ENCODE measurements at regions not wholly inside any gene's neighbourhood (a gene's known extent, or its start where the extent isn't known, plus 50 kb on each side); places are given as distances from the start of the nearest gene placed in this dataset.
"Not testable (repeated sequence)": the region's sequence is repeated elsewhere in the genome, so short reads cannot be mapped to it uniquely, and the experiment has no call there.

DNA sequence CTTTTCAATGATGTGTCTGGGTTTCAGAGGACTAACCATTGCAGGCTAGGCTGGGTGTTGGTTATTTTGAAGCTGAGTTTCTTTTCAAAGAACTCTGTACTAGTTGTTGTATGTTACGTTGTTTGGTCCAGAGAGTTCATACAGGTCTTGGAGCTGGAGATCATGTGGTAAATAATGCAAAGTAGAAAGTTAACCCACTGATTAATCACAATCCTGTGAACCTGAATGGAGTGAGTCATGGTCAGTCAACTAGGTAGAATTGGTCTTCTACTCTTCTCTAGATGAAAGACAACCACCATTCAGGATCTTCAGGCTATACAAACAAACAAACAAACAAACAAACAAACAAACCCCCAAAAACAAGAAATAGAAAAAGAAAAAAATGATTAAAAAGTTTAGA is 388.9 kb upstream of the ACTBL2 start:
- no peak for DNase-seq

DNA sequence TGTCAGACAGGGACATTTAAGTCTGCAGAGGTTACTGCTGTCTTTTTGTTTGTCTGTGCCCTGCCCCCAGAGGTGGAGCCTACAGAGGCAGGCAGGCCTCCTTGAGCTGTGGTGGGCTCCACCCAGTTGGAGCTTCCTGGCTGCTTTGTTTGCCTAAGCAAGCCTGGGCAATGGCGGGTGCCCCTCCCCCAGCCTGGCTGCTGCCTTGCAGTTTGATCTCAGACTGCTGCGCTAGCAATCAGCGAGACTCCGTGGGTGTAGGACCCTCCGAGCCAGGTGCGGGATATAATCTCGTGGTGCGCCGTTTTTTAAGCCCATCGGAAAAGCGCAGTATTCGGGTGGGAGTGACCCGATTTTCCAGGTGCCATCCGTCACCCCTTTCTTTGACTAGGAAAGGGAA is 387.7 kb upstream of the ACTBL2 start:
- DNase-seq = not testable (repeated sequence)

DNA sequence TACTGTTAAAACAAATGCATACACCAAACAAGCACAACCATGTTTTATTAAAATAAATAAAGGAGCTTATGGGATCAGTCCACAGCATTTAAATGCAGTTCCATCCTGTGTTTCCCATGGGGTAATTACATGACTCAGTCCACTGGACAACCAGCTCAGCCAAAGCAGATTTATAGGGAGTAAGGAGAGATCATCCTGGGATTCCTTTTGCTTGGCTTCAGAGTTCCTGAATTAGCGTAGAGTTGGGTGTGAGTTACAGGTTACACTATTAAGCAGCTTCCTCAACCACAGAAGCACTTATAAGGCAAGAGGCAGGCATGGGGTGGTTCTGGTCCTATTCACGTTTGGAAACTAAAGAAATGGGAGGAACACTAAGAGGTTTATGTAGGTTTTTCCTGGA is 381.1 kb upstream of the ACTBL2 start:
- no peak for DNase-seq

DNA sequence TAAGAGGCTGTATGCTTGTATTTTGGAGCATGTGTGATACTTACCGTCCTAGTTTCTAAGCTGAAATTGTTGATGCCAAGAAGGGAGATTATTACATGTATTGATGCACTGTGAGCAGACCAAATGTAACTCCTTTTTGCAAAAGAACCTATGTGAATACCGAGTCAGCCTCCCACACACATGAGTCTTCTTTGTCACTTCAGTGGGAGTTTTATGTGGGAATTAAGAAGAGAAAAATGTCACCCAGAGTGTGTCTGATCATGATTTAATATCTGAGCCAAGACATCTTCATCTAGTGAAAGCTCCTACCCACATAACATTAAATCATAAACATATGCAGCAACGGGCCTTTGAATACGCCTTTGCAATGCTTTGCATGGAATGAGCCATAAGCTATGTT is 380.3 kb upstream of the ACTBL2 start:
- no peak for DNase-seq

DNA sequence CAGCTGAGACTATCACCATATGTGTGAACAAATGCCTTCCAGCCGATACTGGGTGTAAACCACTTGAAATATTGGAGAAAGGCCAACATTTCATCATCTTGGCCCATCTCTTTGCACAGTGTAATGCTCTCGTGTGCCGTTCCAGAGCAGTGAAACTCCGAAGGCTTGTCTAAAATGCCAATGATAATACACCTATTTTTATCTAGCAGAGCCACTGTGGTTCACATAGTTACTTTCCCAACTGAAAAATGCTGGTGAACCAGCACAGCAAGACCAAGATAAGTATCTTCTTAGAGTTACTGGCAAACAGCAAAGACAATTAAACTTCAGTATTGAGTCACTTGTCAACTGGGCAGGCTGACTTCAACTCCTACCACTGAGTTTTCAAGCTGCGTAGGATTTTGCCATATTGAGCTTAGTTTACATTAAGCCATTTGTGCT is 379.9 kb upstream of the ACTBL2 start:
- no peak for DNase-seq

DNA sequence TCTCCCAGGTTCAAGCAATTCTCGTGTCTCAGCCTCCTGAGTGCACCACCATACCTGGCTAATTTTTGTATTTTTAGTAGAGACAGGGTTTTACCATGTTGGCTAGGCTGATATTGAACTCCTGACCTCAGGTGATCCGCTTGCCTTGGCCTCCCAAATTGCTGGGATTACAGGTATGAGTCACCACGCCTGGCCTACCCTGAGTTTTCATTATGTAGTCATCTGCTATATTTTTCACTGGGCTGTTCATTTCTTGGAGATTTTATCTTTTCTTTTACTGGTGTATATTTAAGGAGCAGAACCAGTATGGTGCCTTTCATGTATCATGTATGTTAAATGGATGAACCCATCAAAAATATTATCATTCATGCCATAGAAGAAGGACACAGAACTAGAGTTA is 377.0 kb upstream of the ACTBL2 start:
- DNase-seq = no peak

DNA sequence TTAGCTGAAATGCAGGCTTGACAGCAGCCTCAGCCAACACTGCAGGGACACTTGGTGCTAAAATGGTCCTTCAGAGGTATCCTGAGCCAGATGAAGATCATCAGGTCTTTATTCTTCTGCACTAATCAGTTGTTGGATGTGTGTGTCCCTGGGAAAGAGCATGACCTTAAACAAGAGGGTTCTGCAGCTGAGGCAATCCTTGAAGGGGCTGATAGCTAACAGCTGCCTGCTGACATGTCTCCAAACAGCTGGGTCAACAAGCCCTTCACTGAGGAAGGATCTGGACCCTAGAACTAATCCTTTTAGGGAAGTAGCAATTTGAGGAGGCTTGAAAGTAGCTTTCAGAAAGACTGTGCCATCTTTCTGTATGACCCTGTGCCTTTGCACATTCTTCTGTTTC is 376.3 kb upstream of the ACTBL2 start:
- no peak for DNase-seq

DNA sequence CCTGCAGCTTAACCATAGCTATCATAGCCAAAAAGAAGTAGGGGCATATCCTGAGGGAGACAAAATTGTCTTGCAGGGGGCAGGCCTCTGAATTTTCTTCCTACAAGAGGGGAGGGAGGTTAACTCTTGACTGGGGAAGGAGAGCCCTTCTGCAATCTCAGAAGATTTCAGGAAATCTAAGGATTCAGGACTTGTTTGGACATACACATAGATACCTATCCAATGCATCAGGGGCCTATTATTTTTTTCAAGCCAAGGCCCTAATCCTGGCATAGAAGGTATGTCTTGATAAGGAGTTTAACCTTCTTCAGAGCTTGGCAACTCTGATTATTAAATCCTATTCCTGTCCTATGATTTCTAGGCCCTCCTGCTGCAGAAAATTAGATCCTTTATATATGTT is 375.1 kb upstream of the ACTBL2 start:
- DNase-seq = no peak

DNA sequence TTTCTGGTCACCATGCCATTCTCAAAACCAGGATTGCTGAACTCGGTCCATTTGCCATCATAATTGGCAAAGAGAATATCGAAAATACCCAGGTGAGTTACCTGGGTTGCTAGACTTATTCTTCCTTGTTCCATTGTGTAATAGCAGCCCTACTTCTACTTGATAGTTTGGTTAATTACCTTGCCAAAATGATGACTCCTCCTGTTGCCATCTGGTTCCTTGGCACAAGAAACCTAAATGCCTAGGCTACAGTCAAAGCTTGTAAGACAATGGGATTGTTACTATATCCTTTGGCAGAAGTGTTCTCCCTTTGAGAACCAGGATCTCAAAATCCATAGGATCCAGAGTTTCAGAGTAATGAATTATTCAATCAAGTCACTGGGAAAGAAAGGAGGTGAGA is 373.2 kb upstream of the ACTBL2 start:
- no peak for DNase-seq

DNA sequence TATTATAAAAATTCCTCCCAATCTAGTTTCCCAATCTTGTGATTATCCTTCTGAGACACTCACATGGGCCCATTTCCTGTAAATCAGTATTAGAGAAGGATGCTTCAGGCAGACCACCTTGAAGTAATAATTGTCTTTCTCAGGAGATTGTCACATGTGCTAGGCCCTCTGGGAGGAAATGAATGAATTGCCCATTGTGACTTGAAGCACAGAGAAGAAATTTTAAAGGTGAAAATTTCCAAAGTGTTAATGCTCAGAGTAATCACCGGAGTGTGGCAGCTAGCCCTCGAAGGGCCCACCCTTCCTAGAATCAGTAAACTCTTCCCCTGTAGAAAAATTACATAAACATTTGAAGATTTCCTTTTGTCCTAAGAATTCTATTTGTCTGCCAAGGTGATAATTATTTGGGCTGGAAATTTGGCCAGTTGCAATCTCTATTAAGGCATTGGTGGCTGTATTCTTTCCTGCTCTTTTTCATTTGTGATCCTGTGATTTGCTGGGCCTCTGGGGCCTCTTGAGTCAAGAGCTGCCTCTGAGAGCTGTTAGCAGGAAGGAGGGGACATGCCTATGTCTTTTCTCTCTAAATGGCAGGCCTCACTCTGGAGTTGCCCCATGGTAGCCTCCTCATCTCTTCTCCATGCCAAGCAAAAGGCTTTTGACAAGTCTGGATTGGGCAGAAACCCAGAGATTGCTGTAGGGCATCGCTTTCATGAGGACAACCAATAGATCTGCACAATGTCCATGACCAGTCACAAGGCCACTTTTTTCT is 371.5 kb upstream of the ACTBL2 start:
- no peak for DNase-seq

DNA sequence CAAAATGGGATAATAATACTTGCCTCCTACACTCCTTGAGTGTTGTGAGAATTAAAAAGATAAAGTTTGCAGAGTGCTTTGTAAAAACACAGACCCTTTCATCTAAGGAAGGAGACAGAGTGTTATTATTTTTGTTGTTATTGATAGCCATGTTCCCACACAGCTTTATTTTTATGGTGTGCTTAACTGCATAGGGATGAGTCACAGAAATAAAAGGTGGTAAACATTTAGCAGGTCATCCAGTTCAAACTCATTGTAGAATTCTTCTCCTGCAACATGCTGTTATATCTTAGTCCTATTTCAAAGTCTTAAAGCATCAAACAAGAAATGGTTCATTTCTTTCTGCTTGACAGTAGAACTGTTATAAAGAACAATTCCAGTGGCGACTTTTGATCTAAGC is 367.5 kb upstream of the ACTBL2 start:
- no peak for DNase-seq

DNA sequence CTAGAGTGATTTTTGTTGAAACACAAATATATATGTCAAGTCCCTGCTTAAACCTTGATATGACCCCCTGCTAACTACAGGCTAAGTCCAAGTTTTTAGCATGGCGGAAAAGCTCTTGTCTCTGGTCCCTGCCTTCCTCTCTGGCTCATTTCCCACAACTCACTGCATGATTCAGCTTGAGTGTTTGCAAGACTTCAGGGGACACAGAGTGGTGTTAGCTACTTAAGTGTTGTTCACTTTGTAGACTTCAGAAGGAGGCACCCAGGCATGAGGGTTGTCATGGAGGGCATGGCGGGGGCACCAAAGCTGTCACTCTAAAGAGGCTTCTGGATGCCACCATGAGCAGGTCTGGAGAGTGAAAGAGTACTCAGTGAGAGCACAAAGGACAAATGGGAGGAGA is 362.4 kb upstream of the ACTBL2 start:
- no peak for DNase-seq

DNA sequence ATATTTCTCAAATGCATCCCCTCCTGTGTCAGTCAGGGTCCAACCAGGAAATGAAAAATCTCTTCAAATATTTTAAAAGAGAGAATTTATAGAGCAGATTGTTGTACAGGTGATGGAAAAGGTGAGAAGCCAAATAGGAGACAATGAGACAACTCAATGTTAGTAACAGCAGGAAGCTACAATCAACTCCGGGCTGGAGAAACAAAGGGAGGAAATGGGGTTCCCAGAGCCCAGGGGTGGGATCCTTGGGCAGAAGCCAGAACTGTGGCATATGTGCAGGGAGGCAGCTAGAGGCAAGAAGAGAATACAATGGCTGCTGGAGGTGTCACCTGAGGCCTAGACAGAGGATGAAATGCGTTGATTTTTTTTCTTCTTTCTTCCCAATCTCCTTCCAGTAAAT is 361.8 kb upstream of the ACTBL2 start:
- no peak for DNase-seq

DNA sequence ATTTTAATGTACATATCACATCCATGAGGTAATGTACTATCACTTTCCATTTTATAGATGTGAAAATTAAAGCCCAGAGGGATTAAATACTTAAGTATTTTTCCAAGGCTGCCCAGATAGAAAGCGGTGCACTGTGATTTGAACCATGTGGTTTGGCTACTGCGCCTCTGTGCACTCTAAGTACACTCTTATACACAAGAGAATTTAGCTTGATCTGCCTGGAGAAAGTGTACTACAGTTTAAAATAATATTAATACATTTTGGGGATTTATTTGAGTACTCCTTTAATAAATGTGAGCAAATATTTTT is 360.4 kb upstream of the ACTBL2 start:
- no peak for DNase-seq

DNA sequence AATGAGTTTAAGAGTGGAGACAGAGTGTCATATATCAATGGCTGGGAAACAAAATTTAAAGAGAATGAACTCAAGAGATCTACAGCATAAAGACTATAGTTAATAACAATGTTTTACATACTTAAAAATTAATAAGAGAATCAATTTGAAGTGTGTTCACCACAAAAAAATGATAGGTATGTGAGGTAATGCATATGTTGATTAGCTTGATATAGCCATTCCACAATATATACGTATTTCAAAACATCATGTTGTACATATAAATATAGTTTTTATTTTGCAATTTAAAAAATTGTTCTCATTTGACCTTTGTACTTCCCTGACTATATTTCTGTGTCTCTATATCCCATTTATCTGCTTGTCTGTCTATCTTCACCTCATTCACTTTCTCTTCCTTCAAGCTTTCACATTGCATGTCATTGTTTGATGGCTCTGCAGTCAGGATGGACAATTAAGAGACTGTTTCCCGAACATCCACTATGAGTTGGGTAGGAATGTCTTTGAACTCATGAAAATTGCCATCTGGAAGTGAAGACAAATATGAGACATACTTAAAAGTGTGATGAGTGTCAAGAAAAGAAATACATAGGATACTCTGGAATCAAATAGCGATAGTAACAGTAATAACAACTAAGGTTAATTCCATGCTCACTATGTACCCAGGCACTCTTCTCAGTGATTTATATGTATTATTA is 359.9 kb upstream of the ACTBL2 start:
- no peak for DNase-seq

DNA sequence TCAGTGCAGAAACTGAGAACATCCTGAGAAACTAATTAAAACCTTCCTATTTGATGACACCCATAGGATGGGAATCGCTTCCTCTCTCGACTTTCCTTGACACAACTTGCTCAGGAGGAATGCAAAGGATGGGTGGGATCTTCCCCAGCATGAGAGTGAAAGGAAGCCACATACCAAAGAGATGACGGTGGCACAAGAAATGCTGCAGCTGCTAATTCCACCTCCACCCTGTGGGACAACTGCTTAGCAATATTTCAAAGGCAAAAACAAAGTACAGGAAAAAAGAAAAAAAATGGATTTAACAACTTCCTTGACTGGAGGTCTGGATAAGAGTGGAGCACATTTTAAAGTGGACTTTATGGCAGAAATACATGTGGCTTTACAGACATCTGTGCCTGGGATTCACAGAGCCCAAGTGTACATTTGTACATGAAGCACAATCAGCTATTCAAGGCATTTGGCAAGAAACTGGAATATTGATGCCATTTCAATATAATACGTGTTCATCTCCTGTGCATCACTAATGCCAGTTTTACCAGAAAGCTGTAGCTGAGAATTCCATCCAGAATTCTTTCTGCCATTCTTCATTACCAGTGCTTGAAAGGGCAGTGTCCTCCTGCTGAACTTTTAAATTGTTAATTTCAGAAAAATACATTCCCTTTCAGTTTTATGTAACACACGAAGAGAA is 359.2 kb upstream of the ACTBL2 start:
- no peak for DNase-seq

DNA sequence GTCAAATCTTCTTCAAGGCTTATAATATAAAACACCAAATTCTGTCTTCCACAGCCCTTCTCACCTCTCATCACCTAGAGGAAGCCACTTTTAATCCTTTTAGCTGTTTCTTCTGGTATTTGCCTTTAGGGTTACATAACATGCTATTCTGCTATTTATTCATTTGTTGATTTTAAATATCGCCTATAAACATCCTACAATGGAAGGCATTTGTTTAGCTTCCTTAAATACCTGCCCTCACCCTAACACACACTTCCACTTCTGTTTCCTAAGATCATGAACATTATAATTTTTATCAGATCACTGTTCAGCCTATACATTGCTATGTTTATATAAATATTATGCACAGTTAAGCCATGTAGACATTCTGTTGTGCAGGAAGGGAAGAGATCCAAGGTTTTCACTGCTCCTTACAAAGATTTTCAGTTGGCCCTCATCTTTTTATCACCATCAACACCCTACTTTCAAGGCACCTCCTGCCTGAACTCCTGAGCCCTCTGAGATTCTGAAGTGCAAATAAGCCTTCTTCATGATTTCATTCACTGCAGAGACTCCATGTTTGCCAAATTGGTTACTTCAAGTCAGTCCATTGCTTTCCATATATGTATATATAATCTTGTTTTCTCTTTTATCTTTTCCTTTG is 356.9 kb upstream of the ACTBL2 start:
- DNase-seq = no peak

DNA sequence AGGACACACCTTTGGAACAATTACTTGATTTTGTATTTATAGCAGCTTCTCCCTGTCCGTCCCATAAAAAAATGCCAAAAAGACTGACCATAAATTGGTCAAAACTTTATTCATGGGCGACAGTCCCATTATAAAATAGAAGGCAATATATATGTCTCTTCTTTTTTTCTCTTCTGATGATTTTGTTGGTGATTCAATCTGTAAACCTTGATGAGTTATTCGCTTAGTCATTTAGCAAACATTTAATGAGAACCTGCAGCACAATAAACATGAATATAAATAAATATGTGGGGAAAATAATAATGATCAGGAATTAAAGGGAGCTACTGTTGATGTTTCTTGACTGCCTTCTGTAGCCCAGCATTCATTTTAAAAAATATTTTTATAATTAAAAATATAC is 356.4 kb upstream of the ACTBL2 start:
- DNase-seq = no peak

DNA sequence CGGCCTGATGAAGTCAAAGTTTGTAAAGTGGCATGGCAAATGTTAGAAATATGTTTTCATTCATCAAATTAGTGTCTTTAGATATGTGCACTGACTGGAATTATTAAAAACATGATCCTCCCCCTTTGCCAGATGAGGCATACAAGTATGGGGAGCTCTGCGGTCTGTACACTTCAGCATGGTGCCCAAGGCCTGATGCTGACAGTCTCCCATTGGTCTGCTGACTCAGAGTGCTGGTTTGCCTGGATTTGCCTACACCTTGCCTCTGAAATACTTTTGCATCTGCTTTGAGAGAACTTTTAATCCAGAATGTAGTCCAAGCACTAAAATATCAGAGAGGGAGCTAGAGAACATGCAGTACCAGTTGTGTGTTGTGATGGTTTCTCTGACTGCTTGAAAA is 354.3 kb upstream of the ACTBL2 start:
- DNase-seq = no peak

DNA sequence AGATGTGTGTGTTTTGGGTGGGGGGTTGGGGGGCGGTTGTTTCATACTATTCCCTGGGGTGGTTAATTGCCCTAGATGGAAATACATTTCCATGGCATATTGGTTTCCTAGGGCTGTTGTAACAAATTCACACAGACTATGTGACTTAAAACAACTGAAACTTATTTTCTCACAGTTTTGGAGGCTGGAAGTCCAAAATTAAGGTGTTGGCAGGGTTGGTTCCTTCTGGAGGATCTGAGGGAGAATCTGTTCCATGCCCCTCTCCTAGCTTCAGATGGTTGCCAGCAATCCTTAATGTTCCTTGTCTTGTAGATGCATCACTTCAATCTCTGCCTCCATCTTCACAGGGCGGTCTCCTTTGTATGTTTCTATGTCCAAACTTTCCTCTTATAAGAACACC is 353.7 kb upstream of the ACTBL2 start:
- DNase-seq = no peak

DNA sequence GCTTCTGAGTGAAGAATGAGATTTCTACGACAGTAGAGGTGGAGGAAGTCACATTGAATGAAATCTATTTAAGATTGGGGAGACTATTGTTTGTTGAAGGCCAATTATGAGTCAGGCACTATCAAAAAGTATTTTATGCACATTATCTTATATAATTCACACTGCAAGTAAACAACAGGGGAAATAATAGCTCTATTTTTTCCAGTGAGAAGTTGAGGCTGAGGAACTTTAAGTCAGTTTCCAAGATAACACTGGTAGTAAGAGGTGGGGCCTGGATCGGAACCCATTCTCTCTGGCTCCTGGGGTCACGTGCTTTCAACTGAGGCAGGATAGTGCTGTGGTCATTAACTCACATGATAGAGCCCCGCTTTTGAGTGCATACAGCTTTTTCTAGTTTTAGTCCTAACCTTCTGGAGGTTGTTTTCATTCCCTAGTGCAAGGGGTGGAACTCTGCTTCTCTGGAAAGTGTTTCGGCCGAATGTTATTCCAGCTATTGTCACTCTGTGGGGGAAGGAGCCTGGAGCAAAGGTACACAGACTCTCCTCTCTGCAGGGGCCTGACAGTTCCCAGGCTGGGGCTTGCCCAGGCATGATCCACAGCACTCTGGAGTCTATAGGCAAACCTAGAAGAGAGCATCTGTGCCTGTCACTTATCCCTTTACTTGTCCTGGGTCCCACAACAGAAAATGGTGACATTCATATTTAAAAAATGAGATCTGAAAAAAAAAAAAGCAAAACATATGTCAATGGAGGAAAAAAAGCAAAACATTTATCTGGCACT is 352.4 kb upstream of the ACTBL2 start:
- no peak for DNase-seq

DNA sequence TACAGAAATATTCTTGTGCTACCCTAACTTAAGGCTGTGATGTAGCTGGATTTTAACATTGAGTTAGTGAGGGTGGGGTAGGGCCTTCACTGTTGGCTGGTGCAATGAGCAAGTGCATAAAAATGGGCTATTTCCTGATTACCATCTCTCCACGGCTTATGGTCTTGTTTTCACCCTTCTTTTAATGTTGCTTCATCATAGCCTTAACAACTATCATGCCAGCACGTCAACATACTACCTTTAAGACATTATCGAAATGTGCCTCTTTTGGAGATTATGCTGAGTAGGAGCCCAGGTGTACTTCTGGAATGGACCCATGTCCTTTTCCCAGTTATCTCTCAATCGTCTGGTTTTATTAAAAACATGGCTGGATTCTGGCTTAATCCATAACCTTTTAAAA is 350.9 kb upstream of the ACTBL2 start:
- DNase-seq = no peak

DNA sequence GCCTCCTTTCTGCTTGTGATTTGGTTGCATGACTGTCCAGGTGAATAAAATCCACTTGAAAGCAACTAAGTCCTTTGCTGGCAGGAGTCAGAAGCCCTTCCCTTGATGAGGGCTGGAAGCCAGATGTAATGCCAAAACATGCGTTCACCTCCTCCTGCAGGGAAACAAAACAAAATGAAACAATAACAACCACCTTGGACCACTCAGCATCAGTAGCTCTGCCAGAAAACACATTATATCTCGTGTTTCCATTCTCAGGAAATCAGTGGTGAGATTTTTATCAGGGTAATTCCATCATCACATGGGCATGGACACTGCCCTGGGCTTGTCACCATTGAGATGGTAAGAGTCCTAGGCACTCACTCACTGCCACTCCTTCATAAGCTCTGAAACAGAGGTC is 350.3 kb upstream of the ACTBL2 start:
- DNase-seq = no peak
